COR-L47 (cell line): ENCODE measurements at regions not wholly inside any gene's neighbourhood (a gene's known extent, or its start where the extent isn't known, plus 50 kb on each side); places are given as distances from the start of the nearest gene placed in this dataset.

ENCODE experiments used
- DNase-seq: peaks from one replicate; lab custom pipeline; 2025; lab: John Stamatoyannopoulos, UW

- no peak for DNase-seq
Measured at GRCh38 chr1:5465281-5465711, 526.9 kb downstream of the NPHP4 start.

GRCh38 chr1:5464366-5464765 lies 527.9 kb downstream of the NPHP4 start:
- no peak for DNase-seq

- DNase-seq: no peak
Measured at GRCh38 chr1:5460974-5461373, 531.3 kb downstream of the NPHP4 start.

GRCh38 chr1:5459839-5460610 lies 532.2 kb downstream of the NPHP4 start:
- no peak for DNase-seq

- DNase-seq: no peak
Measured at GRCh38 chr1:5458248-5458647, 534.0 kb downstream of the NPHP4 start.

- DNase-seq: peak; percentile 23
Measured at GRCh38 chr1:5456090-5456811, 536.0 kb downstream of the NPHP4 start.

GRCh38 chr1:5455651-5456050 lies 536.6 kb downstream of the NPHP4 start:
- no peak for DNase-seq

- no peak for DNase-seq
Measured at GRCh38 chr1:5455056-5455455, 537.2 kb downstream of the NPHP4 start.

GRCh38 chr1:5453347-5453746 lies 538.9 kb downstream of the NPHP4 start:
- no peak for DNase-seq

- DNase-seq: no peak
Measured at GRCh38 chr1:5451671-5452070, 540.6 kb downstream of the NPHP4 start.

- DNase-seq: peak; percentile 23
Measured at GRCh38 chr1:5448486-5448885, 543.7 kb downstream of the NPHP4 start.

- DNase-seq: peak; percentile 40
Measured at GRCh38 chr1:5447503-5447960, 544.7 kb downstream of the NPHP4 start.

- DNase-seq: no peak
Measured at GRCh38 chr1:5444396-5444795, 547.8 kb downstream of the NPHP4 start.

GRCh38 chr1:5436808-5437207 lies 555.4 kb downstream of the NPHP4 start:
- DNase-seq: no peak

- DNase-seq: no peak
Measured at GRCh38 chr1:5435414-5435813, 556.8 kb downstream of the NPHP4 start.

GRCh38 chr1:5432436-5432835 lies 559.8 kb downstream of the NPHP4 start:
- no peak for DNase-seq

GRCh38 chr1:5430911-5431697 lies 561.1 kb downstream of the NPHP4 start:
- peak; percentile 95 for DNase-seq

- no peak for DNase-seq
Measured at GRCh38 chr1:5430136-5430535, 562.1 kb downstream of the NPHP4 start.

GRCh38 chr1:5428351-5428750 lies 563.9 kb downstream of the NPHP4 start:
- DNase-seq: no peak

- no peak for DNase-seq
Measured at GRCh38 chr1:5427026-5427613, 565.1 kb downstream of the NPHP4 start.

GRCh38 chr1:5424802-5425703 lies 567.2 kb downstream of the NPHP4 start:
- peak; percentile 21 for DNase-seq
